SK-MEL-5 (cell line): ENCODE measurements at regions not wholly inside any gene's neighbourhood (a gene's known extent, or its start where the extent isn't known, plus 50 kb on each side); places are given as distances from the start of the nearest gene placed in this dataset.
A peak's percentile ranks its signal among the peaks of the same experiment; 100 is the strongest.

Experiments
- DNase-seq: peaks from one replicate; pipeline ENCODE4 v3.0.0-alpha.2; 2016; ENCODE audit warnings: low read depth, low spot score
- in situ Hi-C: cut with HindIII; loops from 2 replicates; pipeline ENCODE4 v1.10.0; 2016; ENCODE audit warnings: low sequenced_read_pairs, high pct_unique_total_duplicates, low pct_unique_long_range_greater_than_20kb

DNA sequence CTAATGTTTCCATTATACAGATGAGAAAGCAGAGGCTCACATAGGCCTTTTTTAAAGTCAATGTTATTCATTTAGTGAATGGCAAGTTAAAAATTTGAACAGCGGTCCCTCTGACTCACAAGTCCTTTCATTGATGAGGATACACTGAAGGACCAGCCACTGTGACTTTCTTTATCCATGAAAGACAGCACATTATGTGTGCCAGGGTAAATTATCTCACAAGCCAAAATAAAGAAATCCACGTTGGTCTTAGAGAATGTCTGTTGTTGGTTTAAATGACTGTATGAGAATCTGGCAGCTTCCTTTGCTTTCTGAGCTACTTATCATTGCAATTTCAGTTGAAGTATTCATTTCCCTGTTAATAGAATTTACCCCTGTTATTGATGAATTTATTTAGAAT is 485.1 kb downstream of the TBL1XR1 start:
- DNase-seq = no peak
- in situ Hi-C loops = no loop called here

DNA sequence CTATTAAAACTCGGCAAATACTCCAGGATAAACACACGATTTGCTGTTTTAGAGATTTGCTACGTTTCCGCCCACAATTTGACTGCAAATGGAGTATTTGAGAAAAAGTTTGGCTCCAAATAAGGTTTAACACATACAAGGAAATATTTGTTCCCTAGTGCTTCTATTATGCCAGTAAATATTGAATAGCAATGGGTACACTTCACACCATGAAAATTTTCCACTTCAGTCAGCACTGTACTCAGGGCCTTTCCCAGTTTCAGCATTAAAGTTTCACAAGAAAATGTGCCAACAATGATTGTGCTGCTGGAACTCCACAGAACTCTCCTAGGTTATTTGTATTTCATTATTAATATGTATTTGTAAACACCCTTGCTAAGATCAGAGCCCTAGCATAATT is 498.0 kb downstream of the TBL1XR1 start:
- DNase-seq = no peak
- in situ Hi-C loops = no loop called here

DNA sequence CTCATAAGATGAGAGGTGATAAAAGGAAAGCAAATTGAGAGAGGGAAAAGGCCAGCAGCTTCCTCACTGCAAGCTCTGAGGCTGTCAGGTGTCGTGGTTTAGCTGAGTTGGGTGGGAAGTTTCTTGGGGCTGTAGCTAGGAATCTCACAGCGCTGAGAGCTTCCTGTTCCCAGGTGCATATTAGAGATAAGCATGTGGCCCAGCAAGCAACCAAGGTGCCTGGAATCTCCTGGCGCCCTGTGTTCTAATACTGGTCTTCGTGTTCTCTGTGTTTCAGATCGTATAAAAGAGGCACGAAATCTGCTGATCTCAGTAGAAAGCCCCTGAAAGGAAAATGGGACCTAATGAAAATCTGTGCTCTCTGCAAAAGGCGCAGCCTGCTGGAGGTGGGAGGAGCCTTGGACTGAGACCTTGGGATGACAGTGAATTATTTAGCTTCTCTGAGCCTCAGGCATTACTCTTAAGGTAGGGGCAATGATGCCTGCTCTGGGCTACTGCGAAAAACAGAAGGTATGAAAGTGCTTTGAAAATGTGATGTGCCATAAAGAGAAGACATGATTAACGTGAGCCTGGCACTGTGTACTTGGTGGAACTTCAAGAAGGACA is 499.9 kb downstream of the TBL1XR1 start:
- in situ Hi-C loops = no loop called here
- no peak for DNase-seq

DNA sequence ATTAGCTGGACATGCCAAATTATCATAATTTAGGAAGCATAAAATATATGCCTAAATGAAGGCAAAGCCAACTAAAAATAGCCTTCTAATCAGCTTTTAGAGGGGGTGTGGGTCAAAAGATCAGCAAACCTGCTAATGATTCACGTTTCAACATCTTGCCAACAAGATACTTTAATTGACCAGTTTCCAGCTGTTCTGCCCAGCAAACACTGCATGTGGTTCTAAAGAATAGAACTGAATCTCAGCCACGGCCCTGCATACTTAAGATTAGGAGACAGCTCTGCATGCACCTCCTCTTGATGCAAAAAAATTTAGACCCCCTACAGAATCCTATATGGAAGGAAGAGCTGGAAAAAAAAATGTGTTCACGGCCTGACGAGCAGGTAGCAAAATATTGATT is 500.5 kb downstream of the TBL1XR1 start:
- no peak for DNase-seq
- in situ Hi-C loops = no loop called here

DNA sequence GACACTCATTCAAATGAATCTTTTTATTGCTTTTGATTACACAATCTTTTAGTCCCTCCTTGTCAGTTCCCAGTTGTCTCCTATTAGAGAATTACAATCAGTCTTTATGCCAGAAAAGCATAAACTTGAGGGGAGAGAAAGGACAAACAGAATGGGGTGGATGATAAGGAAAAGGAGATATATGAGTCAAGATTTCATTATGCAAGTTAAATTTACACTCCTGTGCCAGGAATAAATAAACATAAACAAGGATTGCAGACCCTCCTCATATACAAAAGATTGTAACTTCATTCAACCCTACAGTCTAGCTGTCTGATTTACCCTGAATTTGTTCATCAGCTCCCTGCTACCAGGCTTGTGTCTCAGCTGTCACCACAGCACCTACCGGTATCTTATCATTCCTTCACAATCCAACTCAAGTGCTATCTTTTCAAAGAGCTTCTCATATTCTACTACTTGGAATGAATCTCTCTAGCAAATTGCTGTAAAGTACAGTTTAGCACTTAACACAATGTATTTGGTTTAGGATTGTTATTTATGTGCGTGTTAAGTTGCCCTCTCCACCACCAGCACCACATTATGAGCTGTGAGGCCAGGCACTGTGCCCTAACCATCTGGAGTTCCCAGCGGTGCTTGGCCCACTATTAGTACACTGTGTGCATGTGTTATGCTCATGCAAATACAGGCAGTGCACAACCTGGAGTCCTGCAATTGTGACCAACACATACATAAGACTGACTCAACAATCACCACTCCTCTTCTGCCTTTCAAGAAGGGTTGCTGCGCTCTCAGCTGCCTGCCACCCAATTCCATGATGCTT is 504.1 kb downstream of the TBL1XR1 start:
- in situ Hi-C loops = no loop called here
- no peak for DNase-seq

DNA sequence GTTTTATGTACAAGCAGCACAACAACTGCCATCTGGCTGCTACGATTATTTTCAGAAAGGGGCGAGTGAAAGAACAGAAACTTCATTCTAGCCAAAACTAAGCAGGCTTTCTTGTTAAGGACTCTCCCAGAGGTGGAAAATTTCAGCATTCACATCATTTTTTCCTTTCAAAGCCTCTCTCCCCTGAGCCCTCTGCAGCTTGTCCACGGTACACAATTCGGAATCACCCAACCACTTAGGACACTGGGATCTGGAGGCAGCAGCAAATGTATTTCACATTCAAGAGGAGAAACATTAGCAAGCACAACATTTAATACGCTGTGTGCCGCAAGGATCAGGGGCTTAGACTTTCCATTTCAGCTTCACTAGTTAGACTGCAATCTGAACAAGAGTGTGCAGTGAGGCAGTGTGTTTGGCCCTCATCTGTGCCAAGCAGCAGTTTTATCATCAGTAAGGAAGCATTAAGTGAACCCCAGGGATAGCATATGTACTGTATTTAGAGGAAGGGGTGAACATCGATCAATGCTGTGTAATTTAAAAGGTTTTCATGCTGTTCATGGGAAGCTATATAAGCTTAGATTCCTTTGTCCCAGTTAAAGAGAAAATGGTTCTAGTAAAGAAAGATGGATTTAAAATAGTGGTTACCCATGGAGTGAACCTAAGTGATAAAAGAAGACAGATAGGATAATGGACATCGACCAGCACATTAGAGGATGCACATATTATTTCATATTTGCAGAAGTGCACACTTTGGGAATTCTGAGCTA is 504.9 kb downstream of the TBL1XR1 start:
- in situ Hi-C loops = no loop called here
- DNase-seq = no peak

DNA sequence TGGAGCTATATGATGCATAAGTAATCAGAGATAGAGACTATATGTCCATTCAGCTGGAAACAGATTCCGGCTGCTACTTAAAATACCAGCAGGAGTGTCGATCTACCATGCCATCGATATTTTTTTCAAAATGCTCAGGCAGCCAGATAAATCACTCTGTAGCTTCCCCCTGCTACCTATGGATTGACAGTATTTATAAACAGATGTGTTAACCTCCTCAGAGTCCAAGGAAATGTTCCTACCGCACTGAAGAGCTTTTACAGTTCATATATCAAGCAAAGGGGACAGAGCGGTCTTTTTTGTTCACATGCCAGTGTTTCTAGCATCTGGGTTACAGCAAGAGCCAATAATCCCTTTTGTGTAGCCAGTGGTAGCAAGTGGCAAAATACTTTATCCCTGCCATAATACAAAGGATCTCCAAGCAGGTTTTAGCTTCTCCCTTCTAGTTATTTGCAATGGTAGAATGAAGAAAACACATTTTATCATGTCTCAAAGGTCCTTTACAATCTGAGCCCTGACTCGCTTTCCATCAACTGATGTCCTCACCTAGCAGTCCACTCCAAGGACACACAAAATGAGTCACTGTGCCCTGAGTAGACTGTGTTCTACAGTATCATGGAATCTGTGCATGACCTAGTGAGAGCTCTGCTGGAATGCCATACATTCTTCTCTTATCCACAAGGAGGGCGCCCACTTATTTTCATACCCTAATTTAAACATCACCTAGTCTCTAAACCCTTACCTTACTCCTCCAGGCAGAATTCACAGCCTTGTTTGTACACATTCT is 507.0 kb downstream of the TBL1XR1 start:
- in situ Hi-C loops = no loop called here
- no peak for DNase-seq

DNA sequence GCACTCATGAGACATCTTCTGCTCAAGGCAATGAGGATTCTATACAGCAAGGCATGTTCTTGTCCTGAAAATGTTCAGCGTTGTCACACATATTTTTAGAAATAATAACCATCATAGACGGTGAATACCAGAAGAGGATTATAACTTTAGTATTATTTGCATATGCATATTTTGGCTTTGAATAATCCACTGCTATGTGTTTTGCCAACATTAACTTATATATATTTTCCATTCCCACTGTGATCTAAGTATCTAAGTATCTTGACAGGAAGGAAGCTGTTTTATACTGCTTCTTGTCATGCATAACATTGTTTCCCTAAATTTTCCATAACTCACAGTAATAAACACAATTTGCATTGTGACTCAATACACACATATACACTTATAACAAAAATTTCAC is 509.5 kb downstream of the TBL1XR1 start:
- in situ Hi-C loops = no loop called here
- no peak for DNase-seq

DNA sequence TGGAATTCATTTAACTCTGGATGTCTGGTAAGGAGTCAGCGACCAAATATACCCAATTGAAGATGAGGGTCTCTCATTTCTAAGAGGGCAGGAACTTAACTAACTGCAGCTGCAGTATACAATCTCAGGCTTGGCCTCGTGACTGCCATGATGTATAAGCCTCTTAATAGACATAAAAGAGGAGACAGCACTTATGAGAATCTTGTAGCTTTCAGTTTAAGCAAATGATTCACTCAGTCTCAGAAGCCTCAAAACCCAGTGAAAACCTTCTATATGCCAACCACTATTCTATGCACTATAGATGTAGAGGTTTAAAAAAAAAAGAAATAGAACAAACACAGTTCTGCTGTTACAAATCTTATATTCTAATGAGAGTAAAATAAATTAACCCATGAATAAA is 513.9 kb downstream of the TBL1XR1 start:
- in situ Hi-C loops = no loop called here
- DNase-seq = no peak

DNA sequence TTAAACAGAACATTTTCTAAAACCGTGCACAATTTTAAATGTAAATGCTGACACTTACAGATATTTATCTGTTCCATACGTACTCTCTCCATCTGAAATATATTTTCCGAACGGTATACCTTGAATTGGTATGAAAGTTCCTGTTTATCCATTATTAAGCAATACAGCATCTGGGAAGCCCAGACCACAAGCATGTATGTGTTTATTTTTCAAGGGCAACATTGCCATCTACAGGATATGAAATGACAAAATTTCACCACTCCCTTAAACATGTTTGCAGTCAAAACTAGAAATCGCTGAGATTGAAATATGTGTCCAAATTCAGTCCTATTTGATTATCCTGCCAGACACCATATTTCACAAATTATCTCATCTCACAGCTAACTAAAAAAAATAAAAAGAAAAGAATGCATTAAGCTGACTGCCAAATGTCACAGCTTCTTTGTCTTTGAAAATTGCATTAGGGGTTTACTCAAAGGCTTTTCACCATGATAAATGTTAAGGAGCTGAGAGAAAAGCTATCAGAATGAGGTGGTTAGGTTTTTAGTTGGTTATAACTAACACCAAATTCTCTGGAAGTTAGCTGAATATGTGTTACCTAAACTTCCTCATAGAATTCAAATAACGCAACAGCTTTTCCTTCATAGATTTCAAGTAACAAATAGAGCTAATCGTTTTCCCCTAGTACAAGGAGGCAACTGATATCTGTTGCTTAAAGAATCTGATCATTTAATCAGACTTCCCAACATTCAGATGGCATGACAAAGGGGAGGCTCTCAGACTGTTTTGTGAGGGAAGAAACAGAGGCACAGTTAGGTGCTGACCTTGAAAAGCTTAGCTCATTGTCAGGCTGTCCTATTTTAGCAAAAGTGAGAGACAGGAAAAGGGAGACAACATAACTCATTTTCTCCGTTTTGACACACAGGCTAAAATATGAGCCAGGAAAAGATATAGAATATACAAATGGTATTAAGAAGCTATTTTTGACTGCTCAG is 533.1 kb downstream of the TBL1XR1 start:
- in situ Hi-C loops = no loop called here
- DNase-seq = peak; percentile 75

DNA sequence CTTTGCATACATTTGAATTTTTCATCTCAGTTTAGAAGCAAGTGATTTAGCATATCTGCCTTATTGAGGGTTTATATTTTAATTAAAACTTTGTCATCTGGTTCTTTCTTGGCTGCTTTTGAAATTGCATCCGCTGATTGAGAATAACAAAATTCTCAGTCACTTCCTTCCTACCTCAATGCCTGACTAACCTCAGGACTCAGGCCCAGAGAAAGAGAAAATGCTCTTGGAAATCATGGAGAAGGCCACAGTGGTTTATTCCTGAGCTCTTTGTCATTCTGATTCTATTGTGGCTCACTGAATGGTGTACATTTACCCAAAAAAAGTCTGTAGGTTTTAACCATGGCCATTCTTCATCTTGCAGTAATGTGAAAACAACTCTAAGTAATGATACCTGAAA is 533.9 kb downstream of the TBL1XR1 start:
- in situ Hi-C loops = no loop called here
- DNase-seq = no peak

DNA sequence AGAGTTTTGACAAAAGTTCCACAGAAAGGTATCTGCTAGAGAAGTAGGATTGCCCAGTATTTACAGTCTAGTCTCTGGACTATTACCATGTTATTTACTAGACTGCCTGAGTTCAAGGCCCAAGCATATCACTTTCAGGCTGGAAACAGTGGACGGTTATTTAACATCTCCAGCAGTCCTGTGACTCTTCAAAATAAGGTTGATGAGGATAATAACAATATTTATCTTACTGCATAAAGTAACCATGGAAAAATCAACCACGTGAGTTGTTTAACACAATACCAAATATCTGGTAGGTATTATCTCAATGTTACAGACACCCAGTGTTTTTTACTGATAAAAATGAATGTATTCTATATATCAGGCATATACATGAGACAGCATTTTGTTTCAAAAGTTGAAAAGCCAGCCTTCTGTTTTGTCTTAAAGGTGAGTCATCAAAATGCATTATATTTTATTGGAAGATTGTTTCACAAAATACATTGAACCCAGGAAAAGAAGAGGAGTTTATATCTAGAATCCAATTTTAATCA is 535.8 kb downstream of the TBL1XR1 start:
- DNase-seq = no peak
- in situ Hi-C loops = no loop called here

DNA sequence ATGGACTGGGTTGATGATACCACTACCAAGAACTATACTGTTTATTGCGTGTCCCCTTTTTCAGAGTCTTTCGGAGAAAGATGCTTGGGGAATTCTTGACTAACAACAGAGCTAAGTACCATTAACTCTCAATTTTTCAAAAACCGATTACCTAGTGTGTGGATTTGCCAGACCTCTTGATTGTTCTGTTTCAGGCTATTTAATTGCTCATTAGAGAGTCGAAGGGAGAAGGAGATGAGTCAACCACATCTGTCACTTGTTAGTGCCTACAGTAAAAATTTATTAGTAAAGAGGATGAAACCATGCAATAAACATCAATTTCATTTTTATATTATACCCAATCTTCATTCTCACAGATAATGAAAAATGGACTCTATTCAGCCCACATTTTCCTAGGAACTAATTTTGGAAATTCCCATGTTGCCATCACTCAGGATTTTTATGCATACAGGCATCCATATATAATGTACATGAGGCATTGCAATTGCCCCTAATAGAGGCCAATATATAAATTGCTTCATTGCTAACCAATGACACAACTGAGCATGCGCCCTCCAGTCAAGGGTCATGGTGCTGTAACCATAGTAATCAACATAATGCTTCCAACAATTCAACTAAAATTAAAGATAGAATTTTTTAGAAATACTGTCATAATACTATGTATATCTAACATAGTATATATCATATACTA is 541.7 kb downstream of the TBL1XR1 start:
- in situ Hi-C loops = no loop called here
- no peak for DNase-seq

DNA sequence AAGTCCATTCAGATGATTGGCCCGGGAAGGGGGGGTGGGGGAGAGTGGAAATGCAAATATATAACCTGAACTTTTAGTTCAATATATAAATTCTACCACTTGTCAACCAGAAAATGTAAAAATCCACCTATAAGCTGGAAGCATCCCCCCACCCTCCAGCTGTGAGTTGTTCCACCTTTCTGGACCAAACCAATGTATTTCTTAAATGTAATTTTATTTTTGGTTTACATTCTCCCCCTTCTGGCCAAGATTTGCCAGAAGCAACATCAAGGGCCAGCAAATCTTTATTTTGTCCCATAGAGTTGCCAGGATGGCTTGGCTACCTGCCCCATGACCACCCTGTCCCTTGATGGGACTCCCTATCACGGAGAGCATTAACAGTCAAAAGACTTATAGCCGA is 545.7 kb downstream of the TBL1XR1 start:
- no peak for DNase-seq
- in situ Hi-C loops = no loop called here

DNA sequence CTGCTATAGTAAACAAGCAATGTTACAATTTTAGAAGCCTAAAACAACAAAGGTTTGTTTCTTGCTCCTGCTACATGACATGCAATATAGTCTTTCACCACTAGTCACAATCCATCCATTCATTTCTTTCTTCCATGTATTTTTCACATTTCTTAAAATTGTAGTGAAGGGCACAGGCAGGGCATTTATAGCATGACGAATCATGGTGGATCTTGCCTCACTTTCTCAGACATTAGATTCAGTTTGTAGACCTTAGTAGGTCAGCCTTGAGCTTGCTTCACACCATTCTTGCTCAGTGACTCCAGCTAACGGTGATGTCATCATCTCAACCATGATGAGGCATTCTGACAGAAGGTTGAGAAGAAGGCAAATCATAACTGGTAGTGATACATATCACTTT is 546.8 kb downstream of the TBL1XR1 start:
- peak; percentile 64 for DNase-seq
- in situ Hi-C loops = no loop called here

DNA sequence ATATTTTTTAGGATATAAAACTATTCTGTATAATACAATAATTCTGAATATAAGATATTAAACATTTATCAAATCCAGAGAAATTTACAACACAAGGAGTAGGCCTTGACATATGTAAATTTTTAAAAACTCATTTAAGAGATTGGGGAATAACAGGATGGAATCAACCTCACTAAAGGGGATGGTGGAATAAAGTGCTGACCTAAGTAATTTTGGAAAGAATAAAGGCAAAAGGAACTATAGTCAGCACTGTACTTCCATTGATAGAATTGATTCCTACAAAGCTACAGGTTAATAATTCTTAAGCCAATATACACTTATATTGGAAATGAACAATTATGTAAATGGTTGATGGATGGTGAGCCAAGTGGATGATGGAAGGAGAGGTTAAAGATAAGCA is 549.3 kb downstream of the TBL1XR1 start:
- no peak for DNase-seq
- in situ Hi-C loops = no loop called here
